Stimulated activated CD8-positive, alpha-beta memory T cell treated with anti-CD3 and anti-CD28 coated beads, Interleukin-4, amount 100 ng/mL, for 1 hour (primary cell): ENCODE measurements at regions not wholly inside any gene's neighbourhood (a gene's known extent, or its start where the extent isn't known, plus 50 kb on each side); places are given as distances from the start of the nearest gene placed in this dataset.

Experiments used
- DNase-seq, 2 donors: peaks; one replicate each; pipeline ENCODE4 v3.0.0-alpha.2; 2020; ENCODE audit warnings: low read depth in 2 of 2, low spot score in 1 of 2

DNA sequence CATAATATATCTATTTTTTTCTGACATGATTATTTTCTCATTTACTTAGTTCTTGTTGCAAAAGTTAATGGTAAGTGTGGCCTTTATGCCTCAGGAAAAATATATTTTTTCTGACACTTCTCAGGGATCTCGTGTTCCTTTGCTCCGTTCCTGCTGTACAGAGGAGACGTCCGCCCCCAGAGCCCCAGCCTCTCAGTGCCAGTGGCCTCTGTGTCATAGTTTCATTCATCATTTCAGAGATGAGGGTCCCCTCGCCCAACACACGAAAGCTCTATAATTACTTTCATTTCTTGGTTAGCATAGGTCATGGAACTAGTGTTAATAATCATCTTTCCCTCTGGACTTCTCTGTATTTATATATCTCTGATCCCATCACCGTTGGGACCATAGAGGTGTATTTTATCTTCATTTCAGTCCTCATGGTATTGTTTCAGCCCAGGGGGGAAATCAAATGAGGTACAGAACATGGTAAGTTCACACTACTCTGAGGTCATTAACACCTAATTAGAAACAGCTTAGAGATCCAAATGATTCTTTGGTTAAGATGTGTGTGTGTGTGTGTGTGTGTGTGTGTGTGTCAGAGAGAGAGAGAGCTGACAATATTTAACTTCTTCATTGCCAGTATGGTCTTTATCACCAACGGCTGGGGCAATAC is 631.1 kb upstream of the TENM3 start:
- DNase-seq = no peak

GRCh38 chr4:181613200-181613599 is 630.0 kb upstream of the TENM3 start:
- DNase-seq = no peak

DNA sequence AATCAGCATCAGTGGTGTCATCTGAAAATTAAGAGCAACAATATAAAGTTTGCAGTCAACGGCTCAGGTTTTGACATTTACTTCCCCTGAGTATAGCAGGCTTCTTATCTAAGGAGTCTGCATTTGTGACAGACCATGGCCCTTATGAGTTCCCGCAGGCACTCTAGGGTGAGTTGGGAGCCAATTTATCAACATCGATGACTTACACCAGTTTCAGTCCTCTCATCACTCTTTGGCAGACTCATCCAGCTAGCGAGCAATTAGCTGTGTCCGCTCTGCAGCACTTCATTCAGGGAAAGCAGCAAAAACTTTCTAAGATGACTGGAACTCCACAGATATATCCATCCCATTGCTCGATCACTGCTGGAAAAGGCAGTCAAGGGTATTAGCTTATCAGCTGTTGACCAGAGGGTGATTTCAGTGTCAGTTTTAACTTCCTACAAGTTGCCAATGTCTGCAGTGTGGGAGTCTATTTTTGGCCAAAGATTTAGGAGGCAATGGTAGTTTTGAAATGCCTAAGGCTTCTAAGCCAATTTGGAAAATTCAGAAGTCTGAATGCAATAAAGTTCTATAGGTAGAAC is 625.1 kb upstream of the TENM3 start:
- DNase-seq = no peak

- DNase-seq = no peak
Measured at GRCh38 chr4:181618896-181619295, 624.3 kb upstream of the TENM3 start.

GRCh38 chr4:181619651-181620050 is 623.6 kb upstream of the TENM3 start:
- no peak for DNase-seq

GRCh38 chr4:181637186-181638105 is 605.8 kb upstream of the TENM3 start:
- DNase-seq = no peak

DNA sequence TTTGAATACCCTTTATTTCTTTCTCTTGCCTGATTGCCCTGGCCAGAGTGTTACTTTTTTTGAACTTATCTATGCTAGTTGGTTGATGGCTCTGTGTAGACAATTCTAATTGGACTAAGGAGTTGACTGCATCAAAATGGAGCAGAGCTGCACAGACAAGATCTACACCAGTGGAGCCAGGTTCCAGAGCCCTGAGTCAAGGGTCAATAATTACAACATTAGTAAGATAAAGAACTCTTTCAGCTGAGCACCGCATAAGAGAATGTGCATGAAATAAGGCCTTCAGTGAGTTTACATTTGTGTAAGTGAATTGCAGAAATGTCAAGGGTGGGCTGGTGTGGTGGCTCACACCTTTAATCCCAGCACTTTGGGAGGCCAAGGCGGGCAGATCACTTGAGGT is 599.7 kb upstream of the TENM3 start:
- DNase-seq = no peak

DNA sequence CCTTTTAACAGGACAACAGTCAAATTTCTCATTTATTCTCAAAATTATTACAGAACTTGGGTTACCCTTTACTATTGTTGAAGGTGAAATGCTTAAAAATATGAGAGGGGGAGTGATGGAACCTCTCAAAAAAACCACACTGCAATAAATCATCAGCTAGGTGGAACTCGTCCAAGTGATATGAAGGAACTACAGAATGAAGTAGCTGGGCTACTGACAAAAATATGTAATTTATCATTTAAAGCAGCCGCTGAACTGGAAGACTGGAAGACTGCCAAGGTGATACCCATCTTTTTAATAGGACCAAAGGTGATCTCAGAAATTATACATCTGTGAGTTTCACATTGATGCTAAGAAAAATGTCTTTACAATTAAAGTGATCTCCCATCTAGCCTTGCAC is 597.7 kb upstream of the TENM3 start:
- DNase-seq = no peak

DNA sequence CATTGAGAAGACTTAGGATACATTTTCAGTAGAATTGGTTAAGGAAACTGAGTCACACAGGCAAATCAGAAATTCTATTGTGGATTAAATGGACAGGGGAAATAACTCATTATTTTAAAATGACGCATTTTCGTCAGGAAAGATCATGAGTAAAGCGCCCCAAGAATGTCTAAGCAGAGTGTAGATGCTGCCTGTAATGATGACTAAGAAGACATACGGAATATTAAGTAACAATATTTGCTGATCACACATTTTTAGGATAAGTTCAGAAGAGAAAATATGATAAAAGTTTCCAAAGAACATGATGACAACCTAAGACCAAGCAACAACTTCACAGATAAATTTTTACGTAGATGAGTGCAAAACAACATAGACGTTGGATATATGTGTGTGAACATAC is 596.3 kb upstream of the TENM3 start:
- DNase-seq = no peak

GRCh38 chr4:181647396-181648147 is 595.6 kb upstream of the TENM3 start:
- no peak for DNase-seq

- DNase-seq = no peak
Measured at GRCh38 chr4:181650033-181650825, 593.0 kb upstream of the TENM3 start.

DNA sequence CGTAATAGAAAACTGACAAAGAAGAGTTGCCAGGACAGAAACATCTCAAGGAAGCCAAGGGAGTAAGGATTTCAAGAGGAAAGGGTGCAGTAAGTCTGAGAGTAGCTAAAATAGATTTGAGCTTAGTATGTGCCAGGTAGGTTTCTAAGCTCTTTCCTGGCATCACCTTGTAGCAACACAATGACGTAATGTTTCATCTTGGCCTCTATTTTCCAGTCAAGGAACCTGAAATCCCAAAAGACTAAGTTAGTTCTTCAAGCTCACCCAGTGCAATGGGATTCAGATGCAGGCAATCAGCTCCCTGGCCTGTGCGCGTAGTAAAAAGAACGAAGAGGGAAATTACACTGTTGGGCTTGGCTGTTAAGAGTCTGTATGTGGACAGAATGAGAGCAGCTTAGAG is 586.5 kb upstream of the TENM3 start:
- no peak for DNase-seq

DNA sequence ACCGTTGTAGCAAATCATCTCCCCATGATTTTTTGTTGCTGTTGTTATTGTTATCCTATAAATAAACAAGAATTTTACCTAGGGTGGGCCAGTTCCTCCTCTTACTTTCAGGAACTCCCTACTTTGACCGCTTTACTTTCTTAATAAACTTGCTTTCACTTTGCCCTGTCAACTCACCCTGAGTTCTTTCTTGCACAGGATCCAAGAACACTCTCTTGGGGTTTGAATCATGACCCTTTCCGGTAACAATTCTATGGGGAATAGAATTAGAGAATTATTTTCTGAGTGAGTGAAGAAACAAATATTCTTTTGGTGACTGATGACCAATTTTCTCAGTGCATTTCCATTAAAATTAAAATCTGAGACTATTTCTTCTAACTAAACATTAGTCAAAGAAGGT is 584.0 kb upstream of the TENM3 start:
- DNase-seq = no peak

GRCh38 chr4:181659876-181660275 is 583.3 kb upstream of the TENM3 start:
- no peak for DNase-seq

- no peak for DNase-seq
Measured at GRCh38 chr4:181661090-181661489, 582.1 kb upstream of the TENM3 start.

DNA sequence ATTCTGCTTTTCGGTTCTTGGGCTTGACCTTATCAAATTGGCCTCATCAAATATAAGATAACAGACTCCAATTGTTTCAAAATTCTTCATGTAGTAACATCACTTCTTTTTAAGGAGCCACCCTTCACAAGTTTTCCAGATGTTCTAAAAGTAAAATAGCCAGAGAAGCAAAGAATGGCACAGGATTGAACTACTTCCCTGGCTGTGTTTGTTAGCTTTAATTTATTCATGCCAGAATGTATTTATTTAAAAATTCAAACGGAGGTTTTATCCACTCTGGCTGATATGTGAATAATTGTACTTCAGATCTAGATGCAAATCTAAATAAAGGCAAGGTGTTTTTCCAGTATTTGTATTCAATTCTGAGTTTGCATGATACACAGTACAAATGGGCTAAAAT is 581.3 kb upstream of the TENM3 start:
- no peak for DNase-seq

GRCh38 chr4:181662383-181662782 is 580.8 kb upstream of the TENM3 start:
- no peak for DNase-seq

- no peak for DNase-seq
Measured at GRCh38 chr4:181670506-181670905, 572.7 kb upstream of the TENM3 start.

- DNase-seq = no peak
Measured at GRCh38 chr4:181671672-181672071, 571.5 kb upstream of the TENM3 start.

DNA sequence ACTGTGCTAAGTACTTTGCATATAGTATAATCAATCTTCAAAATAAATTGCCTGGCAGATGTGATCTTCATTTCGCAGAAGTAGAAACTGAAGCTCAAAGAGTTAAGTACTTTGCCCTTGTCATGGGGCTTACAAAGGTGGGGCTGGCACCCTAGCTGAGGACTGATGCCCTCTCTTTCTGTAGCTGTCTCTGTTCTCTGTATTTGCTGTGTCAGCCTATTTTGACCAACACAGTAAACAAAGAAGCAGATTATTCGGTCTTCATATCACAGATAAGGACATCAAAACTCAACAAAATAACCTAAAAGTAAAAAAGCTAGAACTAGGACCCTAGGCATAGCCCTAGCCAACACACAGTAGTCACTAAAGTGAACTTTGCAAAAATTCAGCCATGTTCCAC is 570.5 kb upstream of the TENM3 start:
- no peak for DNase-seq
